Esophagus muscularis mucosa (tissue), 4 donors: ENCODE measurements at regions not wholly inside any gene's neighbourhood (a gene's known extent, or its start where the extent isn't known, plus 50 kb on each side); places are given as distances from the start of the nearest gene placed in this dataset.

Experiments
- DNase-seq: peaks from one replicate; pipeline ENCODE4 v3.0.0-alpha.2; 2017; ENCODE audit errors: extremely low spot score
- H3K27ac ChIP-seq, 4 donors: fragments of 200-600 bp; sonication (generic); replicated peaks in 1 of 4; 1 replicate in 3 of 4; 2 replicates in 1 of 4; pipeline ENCODE4 v1.5.1; 2016 to 2019; ENCODE audit warnings: mild to moderate bottlenecking in 1 of 4
- H3K27me3 ChIP-seq, 4 donors: fragments of 200-600 bp; sonication (generic); one replicate each; pipeline versions ENCODE4 v1.5.1 to v1.6.0; 2016 to 2019
- H3K36me3 ChIP-seq, 4 donors: fragments of 200-600 bp; sonication (generic); one replicate each; pipeline ENCODE4 v1.5.1; 2016 to 2019
- H3K4me1 ChIP-seq, 4 donors: fragments of 200-600 bp; sonication (generic); one replicate each; pipeline ENCODE4 v1.5.1; 2016 to 2019
- H3K4me3 ChIP-seq, 4 donors: fragments of 200-600 bp; sonication (generic); 1 replicate in 2 of 4; 2 replicates in 2 of 4; pipeline ENCODE4 v1.5.1; 2016 to 2019; ENCODE audit warnings: mild to moderate bottlenecking in 4 of 4, moderate library complexity in 1 of 4
- H3K9me3 ChIP-seq, 4 donors: fragments of 200-600 bp; sonication (generic); 1 replicate in 3 of 4; 2 replicates in 1 of 4; pipeline ENCODE4 v1.5.1; 2016 to 2019
- EP300 ChIP-seq: sonication (generic); formaldehyde crosslinking; IDR thresholded peaks from one replicate; pipeline ENCODE4 v1.6.1; 2017; ENCODE audit warnings: antibody characterized with exemption
- POLR2A ChIP-seq: fragments of 450-650 bp; IDR thresholded peaks from one replicate; pipeline ENCODE4 v1.6.1; 2017; ENCODE audit warnings: antibody characterized with exemption, moderate library complexity, mild to moderate bottlenecking, low read depth
- POLR2AphosphoS5 ChIP-seq, 2 donors: sonication (generic); formaldehyde crosslinking; IDR thresholded peaks; one replicate each; pipeline ENCODE4 v1.6.1; 2017; ENCODE audit warnings: antibody characterized with exemption in 2 of 2
- WGBS: methylation state at CpG from one replicate; pipeline ENCODE4 v1.1.5; 2018; 5-methylcytosine and 5-hydroxymethylcytosine counted together
- intact Hi-C: fragments of 100-400 bp; cut with DNase I; formaldehyde crosslinking; loops from one replicate; pipeline ENCODE4 v1.15.1; 2023
- TF ChIP-seq, protein P1 (sequence below), 3 experiments: fragments of 200-600 bp in 2 of 3; fragments of 450-650 bp in 1 of 3; sonication (generic) in 2 of 3; IDR thresholded peaks; one replicate each; pipeline ENCODE4 v1.5.1; 2017 to 2019; ENCODE audit warnings: antibody characterized with exemption in 3 of 3, mild to moderate bottlenecking in 2 of 3, moderate library complexity in 1 of 3

DNA sequence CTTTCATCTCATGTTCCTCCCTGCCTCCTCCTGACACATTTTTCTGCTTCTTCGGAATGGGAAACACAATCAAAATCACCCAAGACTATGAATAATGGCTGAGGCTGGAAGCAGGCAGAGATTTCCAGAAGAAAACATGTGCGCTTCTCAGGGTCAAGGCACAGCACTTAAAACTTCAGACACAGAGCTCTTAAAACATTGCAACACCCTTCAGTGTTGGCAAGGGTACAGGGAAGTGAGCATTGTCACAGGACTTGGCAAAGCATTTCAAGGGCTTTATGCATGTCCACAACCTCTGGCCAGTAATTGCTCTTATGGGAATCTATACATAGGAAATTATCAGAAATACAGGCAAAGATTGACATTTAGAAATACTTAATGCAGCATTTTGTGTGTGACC lies 477.6 kb upstream of the KLHL29 start:
- H3K4me3 ChIP-seq, result no peak overlapping the region
- WGBS, result 79% methylated on average over 2 of the region's 2 CpGs
- intact Hi-C loops, result loop anchor here (10.0 kb wide), 1 partner anchor 447 kb away; no protein-coding TSS in a partner anchor

DNA sequence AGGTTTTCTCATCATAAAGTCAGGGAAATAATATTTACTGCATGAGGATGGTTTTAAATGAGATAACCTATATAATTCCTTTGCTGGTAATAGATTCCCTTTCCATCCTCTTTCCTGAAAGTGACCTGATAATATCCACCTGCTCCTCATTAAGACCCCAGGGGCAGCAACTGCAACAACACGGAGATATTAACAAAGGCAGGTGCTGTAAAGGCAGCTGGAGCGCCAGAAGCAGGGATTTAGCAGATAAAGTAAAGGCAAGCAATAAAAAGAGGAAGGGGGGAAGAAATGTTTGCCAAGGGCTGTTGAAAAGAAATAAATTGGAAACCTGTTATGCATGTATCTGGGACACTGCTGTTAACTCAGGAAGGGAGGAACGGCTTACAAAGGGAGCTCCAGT lies 472.6 kb upstream of the KLHL29 start:
- Histone ChIP-seq H3K27me3 (no peaks in the 10 kb centered on the region), H3K4me1 (no peaks in the 10 kb centered on the region), H3K9me3 (no peaks in the 10 kb centered on the region), H3K4me3 (no peak overlapping the region), H3K36me3 (no peaks in the 10 kb centered on the region), H3K27ac (no peak overlapping the region)
- intact Hi-C loops, result no loop called here
- no peak for DNase-seq
- TF ChIP-seq POLR2AphosphoS5 (IDR thresholded peaks at IDR 0.05), result no peak
- TF ChIP-seq, protein P1, sequence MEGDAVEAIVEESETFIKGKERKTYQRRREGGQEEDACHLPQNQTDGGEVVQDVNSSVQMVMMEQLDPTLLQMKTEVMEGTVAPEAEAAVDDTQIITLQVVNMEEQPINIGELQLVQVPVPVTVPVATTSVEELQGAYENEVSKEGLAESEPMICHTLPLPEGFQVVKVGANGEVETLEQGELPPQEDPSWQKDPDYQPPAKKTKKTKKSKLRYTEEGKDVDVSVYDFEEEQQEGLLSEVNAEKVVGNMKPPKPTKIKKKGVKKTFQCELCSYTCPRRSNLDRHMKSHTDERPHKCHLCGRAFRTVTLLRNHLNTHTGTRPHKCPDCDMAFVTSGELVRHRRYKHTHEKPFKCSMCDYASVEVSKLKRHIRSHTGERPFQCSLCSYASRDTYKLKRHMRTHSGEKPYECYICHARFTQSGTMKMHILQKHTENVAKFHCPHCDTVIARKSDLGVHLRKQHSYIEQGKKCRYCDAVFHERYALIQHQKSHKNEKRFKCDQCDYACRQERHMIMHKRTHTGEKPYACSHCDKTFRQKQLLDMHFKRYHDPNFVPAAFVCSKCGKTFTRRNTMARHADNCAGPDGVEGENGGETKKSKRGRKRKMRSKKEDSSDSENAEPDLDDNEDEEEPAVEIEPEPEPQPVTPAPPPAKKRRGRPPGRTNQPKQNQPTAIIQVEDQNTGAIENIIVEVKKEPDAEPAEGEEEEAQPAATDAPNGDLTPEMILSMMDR (IDR thresholded peaks at IDR 0.05), result no peak
- TF ChIP-seq POLR2A, result no peak
- TF ChIP-seq EP300, result no peak
- WGBS, result 74% methylated on average over 3 of the region's 3 CpGs

More for the DNA sequence above, 477.6 kb upstream of the KLHL29 start:
- peak; percentile 53 for DNase-seq
- TF ChIP-seq POLR2A (no peak), POLR2AphosphoS5 (IDR thresholded peaks at IDR 0.05) (no peak), EP300 (no peak)
- TF ChIP-seq, protein P1 (IDR thresholded peaks at IDR 0.05), result no peak
- Histone ChIP-seq H3K9me3 (no peaks in the 10 kb centered on the region), H3K36me3 (no peaks in the 10 kb centered on the region), H3K4me1 (no peaks in the 10 kb centered on the region), H3K27me3 (no peaks in the 10 kb centered on the region), H3K27ac (no peak overlapping the region)

DNA sequence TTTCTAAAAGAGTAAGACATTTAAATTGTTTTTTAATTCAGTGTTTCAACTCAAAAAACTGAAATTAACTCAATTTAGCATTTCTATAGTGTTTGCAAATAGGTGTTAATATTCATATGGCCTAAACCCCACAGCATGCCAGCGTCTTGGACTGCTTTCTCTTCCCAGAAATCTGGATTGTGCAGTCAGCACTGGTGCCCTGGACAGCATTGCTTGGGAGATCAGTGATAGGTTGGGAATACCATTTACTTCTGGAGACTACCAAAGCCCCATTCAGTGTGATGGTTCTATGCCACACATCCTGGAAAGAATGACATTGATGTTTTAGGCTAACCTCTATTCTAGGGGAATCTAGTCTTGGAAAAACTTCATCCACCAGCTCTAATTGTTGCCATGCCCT lies 455.0 kb upstream of the KLHL29 start:
- Histone ChIP-seq H3K36me3 (no peaks in the 10 kb centered on the region), H3K9me3 (no peaks in the 10 kb centered on the region), H3K27ac (no peak overlapping the region), H3K4me3 (no peak overlapping the region), H3K4me1 (no peaks in the 10 kb centered on the region), H3K27me3 (no peaks in the 10 kb centered on the region)
- DNase-seq, result peak; percentile 55
- intact Hi-C loops, result no loop called here
- 76% methylated on average over 1 of the region's 1 CpG for WGBS
- TF ChIP-seq EP300 (no peak), POLR2AphosphoS5 (IDR thresholded peaks at IDR 0.05) (no peak)

DNA sequence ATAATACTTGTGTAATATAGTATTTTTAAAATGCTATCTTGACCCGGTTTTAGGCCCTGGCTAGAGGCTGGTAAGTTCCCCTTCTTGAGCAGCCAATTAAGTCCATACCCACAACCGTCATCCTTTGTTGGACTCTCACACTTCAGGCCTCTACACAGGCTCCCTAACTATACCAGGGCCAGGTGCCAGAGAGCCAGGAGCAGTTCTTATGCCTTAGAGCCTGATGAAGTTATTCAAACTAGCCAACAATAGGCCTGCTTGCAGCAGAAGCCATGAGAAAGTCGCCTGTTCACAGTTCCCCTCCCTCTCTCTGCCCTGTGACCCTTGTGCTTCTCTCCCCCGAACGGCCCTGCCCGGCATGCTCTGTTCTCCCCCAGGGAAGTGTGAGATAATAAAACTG lies 454.2 kb upstream of the KLHL29 start:
- no peaks in the 10 kb centered on the region for H3K36me3 ChIP-seq
- TF ChIP-seq POLR2AphosphoS5 (IDR thresholded peaks at IDR 0.05) (no peak), EP300 (no peak), POLR2A (no peak)
- TF ChIP-seq, protein P1 (IDR thresholded peaks at IDR 0.05), result no peak
- peak; percentile 86 for DNase-seq
- no peak overlapping the region for H3K4me3 ChIP-seq
- no peaks in the 10 kb centered on the region for H3K9me3 ChIP-seq
- H3K27me3 ChIP-seq, result no peaks in the 10 kb centered on the region
- H3K4me1 ChIP-seq, result no peaks in the 10 kb centered on the region
- WGBS, result 70% methylated on average over 6 of the region's 6 CpGs
- intact Hi-C loops, result no loop called here
- no peak overlapping the region for H3K27ac ChIP-seq

DNA sequence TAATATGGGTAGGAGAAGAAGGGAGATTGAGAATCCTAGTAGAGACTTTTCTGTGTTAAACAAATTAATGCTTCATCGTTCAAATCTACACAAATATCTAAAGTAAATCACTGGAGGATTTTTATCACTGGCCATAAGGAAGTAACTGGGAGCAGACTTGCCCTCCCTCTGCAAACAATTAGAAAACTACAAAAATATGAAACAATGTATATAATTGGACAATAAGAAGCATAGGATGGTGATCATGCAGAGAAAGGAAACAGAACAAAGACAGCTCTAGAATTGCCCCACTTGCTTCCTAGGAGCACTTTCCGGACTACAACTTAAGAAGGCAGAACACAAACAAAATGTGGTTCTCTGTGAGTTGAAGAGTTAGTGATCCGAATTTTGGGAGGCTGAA lies 452.7 kb upstream of the KLHL29 start:
- H3K4me1 ChIP-seq, result no peaks in the 10 kb centered on the region
- no peak overlapping the region for H3K4me3 ChIP-seq
- 77% methylated on average over 3 of the region's 3 CpGs for WGBS
- H3K27ac ChIP-seq, result no peak overlapping the region
- no peaks in the 10 kb centered on the region for H3K36me3 ChIP-seq
- no peaks in the 10 kb centered on the region for H3K9me3 ChIP-seq
- H3K27me3 ChIP-seq, result no peaks in the 10 kb centered on the region
- TF ChIP-seq, protein P1 (IDR thresholded peaks at IDR 0.05), result no peak
- TF ChIP-seq EP300, result no peak
- TF ChIP-seq POLR2AphosphoS5 (IDR thresholded peaks at IDR 0.05), result no peak
- no peak for TF ChIP-seq POLR2A
- intact Hi-C loops, result no loop called here
- DNase-seq, result no peak
